H9 (cell line): ENCODE measurements at regions not wholly inside any gene's neighbourhood (a gene's known extent, or its start where the extent isn't known, plus 50 kb on each side); places are given as distances from the start of the nearest gene placed in this dataset.

Experiments used
- DNase-seq: peaks from one replicate; pipeline ENCODE4 v3.0.0-alpha.2; 2017
- H2AFZ ChIP-seq: one replicate; pipeline ENCODE4 v1.6.1; 2013; ENCODE audit warnings: mild to moderate bottlenecking, low read length, control low read depth, moderate library complexity
- H2AK5ac ChIP-seq: 2 replicates; pipeline ENCODE4 v1.6.1; 2013; ENCODE audit warnings: low read length, control low read depth, mixed read lengths; ENCODE audit not compliant: insufficient read length
- H2BK120ac ChIP-seq: one replicate; pipeline ENCODE4 v1.6.1; 2013; ENCODE audit warnings: low read depth, mild to moderate bottlenecking, low read length, control low read depth, inconsistent platforms; ENCODE audit not compliant: poor library complexity, severe bottlenecking
- H2BK12ac ChIP-seq: 2 replicates; pipeline ENCODE4 v1.6.1; 2013; ENCODE audit warnings: low read length, control low read depth, mixed read lengths, low read depth; ENCODE audit not compliant: insufficient read length
- H2BK15ac ChIP-seq: 2 replicates; pipeline ENCODE4 v1.6.1; 2013; ENCODE audit warnings: low read depth, low read length, control low read depth
- H2BK20ac ChIP-seq: one replicate; pipeline ENCODE4 v1.6.1; 2013; ENCODE audit warnings: low read depth, mild to moderate bottlenecking, low read length, control low read depth, inconsistent platforms; ENCODE audit not compliant: poor library complexity, severe bottlenecking
- H2BK5ac ChIP-seq: 2 replicates; pipeline ENCODE4 v1.6.1; 2013; ENCODE audit warnings: low read length, control low read depth, mixed read lengths; ENCODE audit not compliant: insufficient read length
- H3K14ac ChIP-seq: 2 replicates; pipeline ENCODE4 v1.6.1; 2013; ENCODE audit warnings: low read length, control low read depth; ENCODE audit not compliant: insufficient read depth
- H3K18ac ChIP-seq: 2 replicates; pipeline ENCODE4 v1.6.1; 2013; ENCODE audit warnings: low read depth, mild to moderate bottlenecking, mixed read lengths, low read length, control low read depth; ENCODE audit not compliant: insufficient read length
- H3K23ac ChIP-seq: 2 replicates; pipeline ENCODE4 v1.6.1; 2013; ENCODE audit warnings: low read length, control low read depth, mixed read lengths, low read depth; ENCODE audit not compliant: insufficient read length
- H3K23me2 ChIP-seq: 2 replicates; pipeline ENCODE4 v1.6.1; 2013; ENCODE audit warnings: low read depth, mild to moderate bottlenecking, mixed read lengths, low read length, control low read depth; ENCODE audit not compliant: insufficient read length, poor library complexity, severe bottlenecking
- H3K27ac ChIP-seq: 2 replicates; pipeline ENCODE4 v1.5.1; 2013; ENCODE audit warnings: low read length, control low read depth, mixed read lengths, low read depth; ENCODE audit not compliant: insufficient read length
- H3K27me3 ChIP-seq: 2 replicates; pipeline ENCODE4 v1.6.1; 2013; ENCODE audit warnings: low read length, control low read depth, inconsistent platforms; ENCODE audit not compliant: insufficient read depth
- H3K4ac ChIP-seq: 2 replicates; pipeline ENCODE4 v1.6.1; 2013; ENCODE audit warnings: low read depth, mild to moderate bottlenecking, control low read depth, inconsistent platforms, low read length, moderate library complexity
- H3K4me1 ChIP-seq: 2 replicates; pipeline ENCODE4 v1.6.1; 2013; ENCODE audit warnings: low read length, control low read depth, inconsistent platforms; ENCODE audit not compliant: insufficient read depth
- H3K4me2 ChIP-seq: 2 replicates; pipeline ENCODE4 v1.6.1; 2013; ENCODE audit warnings: low read length, control low read depth, mixed read lengths; ENCODE audit not compliant: insufficient read length, insufficient read depth
- H3K56ac ChIP-seq: 2 replicates; pipeline ENCODE4 v1.6.1; 2013; ENCODE audit warnings: low read depth, mild to moderate bottlenecking, mixed read lengths, low read length, control low read depth; ENCODE audit not compliant: insufficient read length
- H3K79me1 ChIP-seq: 2 replicates; pipeline ENCODE4 v1.6.1; 2013; ENCODE audit warnings: low read depth, mild to moderate bottlenecking, moderate library complexity, low read length, control low read depth, inconsistent platforms; ENCODE audit not compliant: insufficient read depth, poor library complexity, severe bottlenecking
- H3K79me2 ChIP-seq: 2 replicates; pipeline ENCODE4 v1.6.1; 2013; ENCODE audit warnings: low read length, control low read depth, inconsistent platforms; ENCODE audit not compliant: insufficient read depth
- H3K9ac ChIP-seq: 2 replicates; pipeline ENCODE4 v1.6.1; 2013; ENCODE audit warnings: low read length, control low read depth, mixed read lengths; ENCODE audit not compliant: insufficient read length; ENCODE audit errors: extremely low read depth
- H3K9me3 ChIP-seq: one replicate; pipeline ENCODE4 v1.6.1; 2013; ENCODE audit warnings: low read depth, low read length, inconsistent platforms; ENCODE audit not compliant: control insufficient read depth
- H3T11ph ChIP-seq: one replicate; pipeline ENCODE4 v1.6.1; 2013; ENCODE audit warnings: mild to moderate bottlenecking, low read length, control low read depth, inconsistent platforms
- H4K20me1 ChIP-seq: one replicate; pipeline ENCODE4 v1.6.1; 2013; ENCODE audit not compliant: control insufficient read depth, insufficient read length, insufficient read depth
- H4K5ac ChIP-seq: 2 replicates; pipeline ENCODE4 v1.6.1; 2013; ENCODE audit warnings: low read depth, mild to moderate bottlenecking, mixed read lengths, low read length, control low read depth; ENCODE audit not compliant: insufficient read length
- H4K8ac ChIP-seq: replicated peaks from 2 replicates; pipeline ENCODE4 v1.6.1; 2013; ENCODE audit warnings: low read length, control low read depth, mixed read lengths, low read depth; ENCODE audit not compliant: insufficient read length
- H4K91ac ChIP-seq: 2 replicates; pipeline ENCODE4 v1.6.1; 2013; ENCODE audit warnings: low read depth, mild to moderate bottlenecking, moderate library complexity, mixed read lengths, low read length, control low read depth; ENCODE audit not compliant: insufficient read length
- H3K27ac Mint-ChIP-seq, 3 experiments: 2 replicates in 2 of 3; 3 replicates in 1 of 3; pipeline ENCODE4 v1.8.0; 2020 to 2021; ENCODE audit warnings: mixed read lengths in 3 of 3, mild to moderate bottlenecking in 1 of 3, moderate library complexity in 1 of 3
- H3K27me3 Mint-ChIP-seq: 2 replicates; pipeline ENCODE4 v1.8.0; 2021; ENCODE audit warnings: low read depth, mild to moderate bottlenecking, moderate library complexity, mixed read lengths
- H3K36me3 Mint-ChIP-seq, 3 experiments: 2 replicates in 2 of 3; 3 replicates in 1 of 3; pipeline ENCODE4 v1.8.0; 2020 to 2021; ENCODE audit warnings: low read depth in 3 of 3, mixed read lengths in 3 of 3; ENCODE audit not compliant: insufficient read depth in 1 of 3
- H3K4me1 Mint-ChIP-seq, 2 experiments: 2 replicates each; pipeline ENCODE4 v1.8.0; 2020; ENCODE audit warnings: mixed read lengths in 2 of 2
- H3K4me3 Mint-ChIP-seq, 2 experiments: 2 replicates in 1 of 2; 3 replicates in 1 of 2; pipeline ENCODE4 v1.8.0; 2020 to 2021; ENCODE audit warnings: mild to moderate bottlenecking in 2 of 2, mixed read lengths in 2 of 2, moderate library complexity in 1 of 2
- H3K9me3 Mint-ChIP-seq, 2 experiments: 2 replicates in 1 of 2; 3 replicates in 1 of 2; pipeline ENCODE4 v1.8.0; 2020; ENCODE audit warnings: mild to moderate bottlenecking in 2 of 2, mixed read lengths in 2 of 2, moderate library complexity in 1 of 2
- WGBS: extraction: QIAGEN DNeasy Blood & Tissue Kit; methylation state at CpG from one replicate; pipeline ENCODE4 v1.1.7; 2013; ENCODE audit warnings: missing lambda C conversion rate, low lambda C conversion rate, mixed read lengths; ENCODE audit not compliant: insufficient read length; ENCODE audit errors: extremely low coverage; 5-methylcytosine and 5-hydroxymethylcytosine counted together
- TF ChIP-seq, protein P1 (sequence below): fragments of 200-600 bp; sonication (generic); conservative IDR thresholded peaks from 3 replicates; pipeline ENCODE4 v1.8.0; 2021; ENCODE audit warnings: antibody characterized with exemption, mild to moderate bottlenecking

- H3K4me1 ChIP-seq, result no peaks in the 10 kb centered on the region
- H3K56ac ChIP-seq, result no peak overlapping the region
- no peak for DNase-seq
- Mint-ChIP-seq H3K4me3 (no peak overlapping the region), H3K27ac (no peak overlapping the region), H3K9me3 (no peaks in the 10 kb centered on the region), H3K4me1 (peaks cover 0 to 3% of the 10 kb centered on the region in 2 experiments; a peak in 1 of 4 replicates), H3K27me3 (no peaks in the 10 kb centered on the region), H3K36me3 (no peaks in the 10 kb centered on the region)
- no peak overlapping the region for H4K5ac ChIP-seq
- no peaks in the 10 kb centered on the region for H3K27me3 ChIP-seq
- H3K27ac ChIP-seq, result no peak overlapping the region
- H2BK12ac ChIP-seq, result no peak overlapping the region
- no peak overlapping the region for H2BK20ac ChIP-seq
- no peak overlapping the region for H3K18ac ChIP-seq
- no peaks in the 10 kb centered on the region for H3K79me1 ChIP-seq
- H2AK5ac ChIP-seq, result no peak overlapping the region
- H3K23ac ChIP-seq, result no peak overlapping the region
- H3K14ac ChIP-seq, result no peak overlapping the region
- no peaks in the 10 kb centered on the region for H4K20me1 ChIP-seq
- no peak overlapping the region for H3T11ph ChIP-seq
- no peaks in the 10 kb centered on the region for H3K9me3 ChIP-seq
- no peaks in the 10 kb centered on the region for H3K23me2 ChIP-seq
- H2AFZ ChIP-seq, result no peak overlapping the region
- H4K91ac ChIP-seq, result no peak overlapping the region
- H2BK15ac ChIP-seq, result no peak overlapping the region
- H2BK120ac ChIP-seq, result no peak overlapping the region
- H3K4me2 ChIP-seq, result no peak overlapping the region
- no peaks in the 10 kb centered on the region for H3K79me2 ChIP-seq
- H4K8ac ChIP-seq, result no peak overlapping the region
- TF ChIP-seq, protein P1, sequence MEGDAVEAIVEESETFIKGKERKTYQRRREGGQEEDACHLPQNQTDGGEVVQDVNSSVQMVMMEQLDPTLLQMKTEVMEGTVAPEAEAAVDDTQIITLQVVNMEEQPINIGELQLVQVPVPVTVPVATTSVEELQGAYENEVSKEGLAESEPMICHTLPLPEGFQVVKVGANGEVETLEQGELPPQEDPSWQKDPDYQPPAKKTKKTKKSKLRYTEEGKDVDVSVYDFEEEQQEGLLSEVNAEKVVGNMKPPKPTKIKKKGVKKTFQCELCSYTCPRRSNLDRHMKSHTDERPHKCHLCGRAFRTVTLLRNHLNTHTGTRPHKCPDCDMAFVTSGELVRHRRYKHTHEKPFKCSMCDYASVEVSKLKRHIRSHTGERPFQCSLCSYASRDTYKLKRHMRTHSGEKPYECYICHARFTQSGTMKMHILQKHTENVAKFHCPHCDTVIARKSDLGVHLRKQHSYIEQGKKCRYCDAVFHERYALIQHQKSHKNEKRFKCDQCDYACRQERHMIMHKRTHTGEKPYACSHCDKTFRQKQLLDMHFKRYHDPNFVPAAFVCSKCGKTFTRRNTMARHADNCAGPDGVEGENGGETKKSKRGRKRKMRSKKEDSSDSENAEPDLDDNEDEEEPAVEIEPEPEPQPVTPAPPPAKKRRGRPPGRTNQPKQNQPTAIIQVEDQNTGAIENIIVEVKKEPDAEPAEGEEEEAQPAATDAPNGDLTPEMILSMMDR, result no peak
- WGBS, result no CpG with 5 or more reads among the region's 8 CpGs
- H3K4ac ChIP-seq, result no peak overlapping the region
- no peak overlapping the region for H3K9ac ChIP-seq
- no peak overlapping the region for H2BK5ac ChIP-seq
These were observed 1116.4 kb downstream of the SOCS6 start for GRCh38 chr18:71405169-71405809.
